Lung (tissue), 11 donors: ENCODE measurements at regions not wholly inside any gene's neighbourhood (a gene's known extent, or its start where the extent isn't known, plus 50 kb on each side); places are given as distances from the start of the nearest gene placed in this dataset.

Source experiments
- ATAC-seq: fragments of 200-7000 bp; cut with Tn5 transposase; one replicate; pipeline ENCODE4 v1.9.1; 2020; ENCODE audit warnings: moderate number of reproducible peaks; ENCODE audit not compliant: insufficient read depth, low FRiP score
- DNase-seq, 3 donors: peaks; one replicate each; pipeline ENCODE4 v3.0.0-alpha.2; 2013 to 2017
- H3K27ac ChIP-seq, 2 donors: one replicate each; pipeline ENCODE4 v1.5.1; 2013; ENCODE audit warnings: mild to moderate bottlenecking in 2 of 2, moderate library complexity in 2 of 2, control low read depth in 1 of 2, inconsistent platforms in 1 of 2, low read depth in 1 of 2, low read length in 1 of 2
- H3K27me3 ChIP-seq, 3 donors: one replicate each; pipeline ENCODE4 v1.5.1; 2013; ENCODE audit warnings: low read length in 2 of 3; ENCODE audit not compliant: control insufficient read depth in 3 of 3, insufficient read depth in 3 of 3
- H3K36me3 ChIP-seq, 4 donors: one replicate each; pipeline ENCODE4 v1.5.1; 2013; ENCODE audit warnings: low read length in 4 of 4, mild to moderate bottlenecking in 1 of 4, moderate library complexity in 1 of 4; ENCODE audit not compliant: control insufficient read depth in 4 of 4, insufficient read depth in 4 of 4
- H3K4me1 ChIP-seq, 5 donors: one replicate each; pipeline ENCODE4 v1.5.1; 2013; ENCODE audit warnings: low read length in 5 of 5, mild to moderate bottlenecking in 2 of 5, moderate library complexity in 1 of 5; ENCODE audit not compliant: control insufficient read depth in 5 of 5, insufficient read depth in 5 of 5
- H3K4me3 ChIP-seq: one replicate; pipeline ENCODE4 v1.5.1; 2013; ENCODE audit warnings: mild to moderate bottlenecking, control low read depth, moderate library complexity
- H3K9ac ChIP-seq, 2 donors: one replicate each; pipeline ENCODE4 v1.5.1; 2013; ENCODE audit warnings: low read length in 2 of 2, control low read depth in 1 of 2; ENCODE audit not compliant: insufficient read depth in 1 of 2
- H3K9me3 ChIP-seq, 4 donors: one replicate each; pipeline ENCODE4 v1.5.1; 2013; ENCODE audit warnings: low read length in 3 of 4, mild to moderate bottlenecking in 1 of 4, moderate library complexity in 1 of 4; ENCODE audit not compliant: control insufficient read depth in 4 of 4, insufficient read depth in 3 of 4
- CTCF ChIP-seq: IDR thresholded peaks from 2 replicates; pipeline ENCODE4 v1.5.1; 2012; ENCODE audit warnings: mild to moderate bottlenecking; ENCODE audit errors: control extremely low read depth, extremely low read depth
- WGBS, 2 donors: extraction: QIAGEN DNeasy Blood & Tissue Kit; methylation state at CpG; one replicate each; pipeline ENCODE4 v1.1.7; 2013; 5-methylcytosine and 5-hydroxymethylcytosine counted together
- donor health status: control.
- donor health status: control.
- donor health status: Bipolar disorder and iron deficiency.
- donor health status: healthy.
- donor health status: DM: yes; HTN: yes; CAD: no.

- Histone ChIP-seq H3K9ac (no peak overlapping the region), H3K36me3 (no peaks in the 10 kb centered on the region), H3K4me1 (peaks cover 0 to 8% (median 0%) of the 10 kb centered on the region in 5 donors), H3K9me3 (peaks cover 0 to 8% (median 3%) of the 10 kb centered on the region in 4 donors), H3K27ac (no peak overlapping the region), H3K27me3 (no peaks in the 10 kb centered on the region), H3K4me3 (no peak overlapping the region)
- no peak for ATAC-seq
- TF ChIP-seq CTCF = no peak
- DNase-seq = no peak
Measured at GRCh38 chr15:87142096-87142495, 1062.4 kb downstream of the AGBL1 start.

GRCh38 chr15:87135109-87135508, 1055.4 kb downstream of the AGBL1 start:
- Histone ChIP-seq H3K36me3 (no peaks in the 10 kb centered on the region), H3K9ac (no peak overlapping the region), H3K4me3 (no peak overlapping the region), H3K4me1 (no peaks in the 10 kb centered on the region), H3K27ac (no peak overlapping the region), H3K9me3 (no peaks in the 10 kb centered on the region), H3K27me3 (no peaks in the 10 kb centered on the region)
- no peak for TF ChIP-seq CTCF
- DNase-seq (no peak), ATAC-seq (no peak)

GRCh38 chr15:87133704-87134103, 1054.0 kb downstream of the AGBL1 start:
- H3K4me3 ChIP-seq = no peak overlapping the region
- no peaks in the 10 kb centered on the region for H3K9me3 ChIP-seq
- H3K4me1 ChIP-seq = no peaks in the 10 kb centered on the region
- no peak for DNase-seq
- no peak overlapping the region for H3K27ac ChIP-seq
- TF ChIP-seq CTCF = no peak
- H3K36me3 ChIP-seq = no peaks in the 10 kb centered on the region
- no peak overlapping the region for H3K9ac ChIP-seq
- no peaks in the 10 kb centered on the region for H3K27me3 ChIP-seq
- ATAC-seq = no peak

- no peaks in the 10 kb centered on the region for H3K9me3 ChIP-seq
- no peak for ATAC-seq
- H3K9ac ChIP-seq = no peak overlapping the region
- no peaks in the 10 kb centered on the region for H3K4me1 ChIP-seq
- no peaks in the 10 kb centered on the region for H3K36me3 ChIP-seq
- no peaks in the 10 kb centered on the region for H3K27me3 ChIP-seq
- H3K27ac ChIP-seq = no peak overlapping the region
- DNase-seq = no peak
- no peak overlapping the region for H3K4me3 ChIP-seq
- TF ChIP-seq CTCF = no peak
- WGBS, 2 donors = 81 to 95% methylated on average over 1 of the region's 1 CpG
Measured at GRCh38 chr15:87131067-87131466, 1051.4 kb downstream of the AGBL1 start.
